Thyroid gland (tissue), 4 donors: ENCODE measurements at regions not wholly inside any gene's neighbourhood (a gene's known extent, or its start where the extent isn't known, plus 50 kb on each side); places are given as distances from the start of the nearest gene placed in this dataset.

Experiments
- CTCF ChIP-seq, 6 experiments: fragments of 200-600 bp in 3 of 6; fragments of 450-650 bp in 3 of 6; sonication (generic) in 3 of 6; IDR thresholded peaks; one replicate each; pipeline ENCODE4 v1.5.1; 2016 to 2019; ENCODE audit warnings: antibody characterized with exemption in 6 of 6, mild to moderate bottlenecking in 2 of 6, inconsistent platforms in 1 of 6, moderate library complexity in 1 of 6
- POLR2A ChIP-seq, 2 donors: fragments of 450-650 bp; IDR thresholded peaks; one replicate each; pipeline ENCODE4 v1.6.1; 2017; ENCODE audit warnings: antibody characterized with exemption in 2 of 2, mild to moderate bottlenecking in 2 of 2, moderate library complexity in 1 of 2

- no peak for TF ChIP-seq CTCF (IDR thresholded peaks at IDR 0.05)
- TF ChIP-seq POLR2A (IDR thresholded peaks at IDR 0.05) = no peak
These were observed 700.6 kb downstream of the HACE1 start for GRCh38 chr6:104159045-104159618.
